GM19468 (cell line): ENCODE measurements at regions not wholly inside any gene's neighbourhood (a gene's known extent, or its start where the extent isn't known, plus 50 kb on each side); places are given as distances from the start of the nearest gene placed in this dataset.

Experiments
- ATAC-seq: cut with Tn5 transposase; IDR thresholded peaks from one replicate; pipeline ENCODE4 v1.9.1; 2021; ENCODE audit warnings: mild to moderate bottlenecking, moderate library complexity, moderate number of reproducible peaks; ENCODE audit not compliant: unreplicated experiment; ENCODE audit errors: extremely low read depth

- no peak for ATAC-seq
These were observed 92.3 kb downstream of the GYPC start for GRCh38 chr2:126748188-126748760.

GRCh38 chr2:126748929-126749518 is 93.1 kb downstream of the GYPC start:
- no peak for ATAC-seq

- peak; percentile 33 for ATAC-seq
These were observed 93.6 kb downstream of the GYPC start for GRCh38 chr2:126749537-126749936.

- no peak for ATAC-seq
These were observed 94.5 kb downstream of the GYPC start for GRCh38 chr2:126750506-126750905.

GRCh38 chr2:126751477-126751876 is 95.5 kb downstream of the GYPC start:
- no peak for ATAC-seq

GRCh38 chr2:126752876-126753275 is 96.9 kb downstream of the GYPC start:
- no peak for ATAC-seq

GRCh38 chr2:126753501-126754212 is 97.7 kb downstream of the GYPC start:
- ATAC-seq, result no peak

- ATAC-seq, result no peak
These were observed 98.5 kb downstream of the GYPC start for GRCh38 chr2:126754240-126755004.

- no peak for ATAC-seq
These were observed 100.2 kb downstream of the GYPC start for GRCh38 chr2:126756125-126756524.

- no peak for ATAC-seq
These were observed 105.5 kb downstream of the GYPC start for GRCh38 chr2:126761256-126761980.

- ATAC-seq, result no peak
These were observed 106.3 kb downstream of the GYPC start for GRCh38 chr2:126761981-126762878.

- ATAC-seq, result no peak
These were observed 108.8 kb downstream of the GYPC start for GRCh38 chr2:126764686-126765265.

GRCh38 chr2:126765395-126765794 is 109.4 kb downstream of the GYPC start:
- ATAC-seq, result no peak

GRCh38 chr2:126766295-126766968 is 110.5 kb downstream of the GYPC start:
- no peak for ATAC-seq

GRCh38 chr2:126766969-126767296 is 111.0 kb downstream of the GYPC start:
- ATAC-seq, result no peak

GRCh38 chr2:126769118-126769517 is 113.2 kb downstream of the GYPC start:
- no peak for ATAC-seq

GRCh38 chr2:126770466-126770865 is 114.5 kb downstream of the GYPC start:
- no peak for ATAC-seq

- ATAC-seq, result no peak
These were observed 115.1 kb downstream of the GYPC start for GRCh38 chr2:126771094-126771493.
